PC-3 (cell line): ENCODE measurements at regions not wholly inside any gene's neighbourhood (a gene's known extent, or its start where the extent isn't known, plus 50 kb on each side); places are given as distances from the start of the nearest gene placed in this dataset.

Source experiments
- ATAC-seq: fragments of 200-7000 bp; cut with Tn5 transposase; 2 replicates; pipeline ENCODE4 v1.9.1; 2020; ENCODE audit warnings: mild to moderate bottlenecking, moderate library complexity
- BruUV-seq: library from RNA; stranded (reverse); fragments of 400-500 nt; replicated peaks from 2 replicates; lab custom pipeline; 2021; lab: Mats Ljungman, UMichigan
- CTCF ChIA-PET: fragments of 300-600 bp; sonication (Branson Sonifier 250); formaldehyde crosslinking; loops from one replicate; lab custom pipeline; 2022; ENCODE audit warnings: antibody characterized with exemption; lab: Charles Lee
- POLR2A ChIA-PET: fragments of 300-600 bp; sonication (Branson Sonifier 250); formaldehyde crosslinking; loops from one replicate; lab custom pipeline; 2022; ENCODE audit warnings: antibody characterized with exemption; ENCODE audit not compliant: unreplicated experiment; lab: Charles Lee
- DNase-seq: peaks from one replicate; pipeline ENCODE4 v3.0.0-alpha.2; 2015
- H2AFZ ChIP-seq: fragments of 300-600 bp; sonication (generic); 2 replicates; pipeline ENCODE4 v1.6.0; 2016; ENCODE audit warnings: antibody characterized with exemption, low read length
- H3F3A ChIP-seq: fragments of 300-600 bp; sonication (generic); one replicate; pipeline ENCODE4 v1.6.0; 2017; ENCODE audit warnings: antibody characterized with exemption, low read length, control low read depth, mild to moderate bottlenecking; ENCODE audit not compliant: unreplicated experiment
- H3K27ac ChIP-seq: fragments of 300-600 bp; sonication (generic); 2 replicates; pipeline ENCODE4 v1.5.1; 2016; ENCODE audit warnings: mild to moderate bottlenecking, low read length
- H3K27me3 ChIP-seq: fragments of 300-600 bp; sonication (generic); 2 replicates; pipeline ENCODE4 v1.6.1; 2016; ENCODE audit warnings: low read length, mixed read lengths
- H3K36me3 ChIP-seq: fragments of 300-600 bp; sonication (generic); 2 replicates; pipeline ENCODE4 v1.6.1; 2016; ENCODE audit warnings: low read depth, mixed run types, low read length, mixed read lengths
- H3K4me1 ChIP-seq: fragments of 300-600 bp; sonication (generic); 2 replicates; pipeline ENCODE4 v1.5.1; 2016; ENCODE audit warnings: low read length; ENCODE audit not compliant: insufficient read depth
- H3K4me2 ChIP-seq: fragments of 300-600 bp; sonication (generic); 2 replicates; pipeline ENCODE4 v1.6.0; 2016; ENCODE audit warnings: low read length
- H3K4me3 ChIP-seq: fragments of 300-600 bp; sonication (generic); 2 replicates; pipeline ENCODE4 v1.5.1; 2016; ENCODE audit warnings: mild to moderate bottlenecking, low read length, mixed read lengths
- H3K79me2 ChIP-seq: fragments of 300-600 bp; sonication (generic); 2 replicates; pipeline ENCODE4 v1.6.1; 2017; ENCODE audit warnings: low read length, mixed read lengths
- H3K9ac ChIP-seq: fragments of 300-600 bp; sonication (generic); 2 replicates; pipeline ENCODE4 v1.6.0; 2016; ENCODE audit warnings: mild to moderate bottlenecking, low read length
- H3K9me2 ChIP-seq: fragments of 300-600 bp; sonication (generic); replicated peaks from 2 replicates; pipeline ENCODE4 v1.6.1; 2016; ENCODE audit warnings: mixed run types, low read length, mixed read lengths
- H3K9me3 ChIP-seq: fragments of 300-600 bp; sonication (generic); 2 replicates; pipeline ENCODE4 v1.6.1; 2016; ENCODE audit warnings: low read length, mixed read lengths
- H4K20me1 ChIP-seq: fragments of 300-600 bp; sonication (generic); 2 replicates; pipeline ENCODE4 v1.6.1; 2016; ENCODE audit warnings: low read length, mixed read lengths
- EZH2 ChIP-seq: fragments of 300-600 bp; sonication (generic); IDR thresholded peaks from one replicate; pipeline ENCODE4 v1.6.1; 2017; ENCODE audit warnings: antibody characterized with exemption, mild to moderate bottlenecking, low read length; ENCODE audit not compliant: unreplicated experiment
- EZH2phosphoT487 ChIP-seq: fragments of 300-600 bp; sonication (generic); IDR thresholded peaks from 2 replicates; pipeline ENCODE4 v1.6.1; 2018; ENCODE audit warnings: mild to moderate bottlenecking, antibody characterized with exemption, low read length, borderline replicate concordance
- intact Hi-C: fragments of 100-400 bp; cut with micrococcal nuclease; formaldehyde crosslinking; loops from 2 replicates; pipeline ENCODE4 v1.9.0; 2023
- TF ChIP-seq, protein P1 (sequence below): fragments of 300-600 bp; sonication (generic); conservative IDR thresholded peaks from 2 replicates; pipeline ENCODE4 v1.5.1; 2017; ENCODE audit warnings: antibody characterized with exemption, low read depth, mild to moderate bottlenecking, low read length

GRCh38 chr12:67382241-67382871 is 113.2 kb downstream of the CAND1 start:
- H3K36me3 ChIP-seq = no peaks in the 10 kb centered on the region
- no peak for ATAC-seq
- no peaks in the 10 kb centered on the region for H3K9me3 ChIP-seq
- no peaks in the 10 kb centered on the region for H4K20me1 ChIP-seq
- ChIA-PET POLR2A (no interaction called here), CTCF (no interaction called here)
- H3F3A ChIP-seq = no peaks in the 10 kb centered on the region
- no peaks in the 10 kb centered on the region for H3K79me2 ChIP-seq
- no peak overlapping the region for H3K4me3 ChIP-seq
- no peak overlapping the region for H2AFZ ChIP-seq
- TF ChIP-seq, protein P1, sequence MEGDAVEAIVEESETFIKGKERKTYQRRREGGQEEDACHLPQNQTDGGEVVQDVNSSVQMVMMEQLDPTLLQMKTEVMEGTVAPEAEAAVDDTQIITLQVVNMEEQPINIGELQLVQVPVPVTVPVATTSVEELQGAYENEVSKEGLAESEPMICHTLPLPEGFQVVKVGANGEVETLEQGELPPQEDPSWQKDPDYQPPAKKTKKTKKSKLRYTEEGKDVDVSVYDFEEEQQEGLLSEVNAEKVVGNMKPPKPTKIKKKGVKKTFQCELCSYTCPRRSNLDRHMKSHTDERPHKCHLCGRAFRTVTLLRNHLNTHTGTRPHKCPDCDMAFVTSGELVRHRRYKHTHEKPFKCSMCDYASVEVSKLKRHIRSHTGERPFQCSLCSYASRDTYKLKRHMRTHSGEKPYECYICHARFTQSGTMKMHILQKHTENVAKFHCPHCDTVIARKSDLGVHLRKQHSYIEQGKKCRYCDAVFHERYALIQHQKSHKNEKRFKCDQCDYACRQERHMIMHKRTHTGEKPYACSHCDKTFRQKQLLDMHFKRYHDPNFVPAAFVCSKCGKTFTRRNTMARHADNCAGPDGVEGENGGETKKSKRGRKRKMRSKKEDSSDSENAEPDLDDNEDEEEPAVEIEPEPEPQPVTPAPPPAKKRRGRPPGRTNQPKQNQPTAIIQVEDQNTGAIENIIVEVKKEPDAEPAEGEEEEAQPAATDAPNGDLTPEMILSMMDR = no peak
- TF ChIP-seq EZH2phosphoT487 = no peak
- TF ChIP-seq EZH2 = no peak
- no peaks in the 10 kb centered on the region for H3K9me2 ChIP-seq
- no peaks in the 10 kb centered on the region for H3K27me3 ChIP-seq
- no peak for DNase-seq
- BruUV-seq = no TSS peak
- no peak overlapping the region for H3K27ac ChIP-seq
- no peak overlapping the region for H3K9ac ChIP-seq
- no peak overlapping the region for H3K4me2 ChIP-seq
- intact Hi-C loops = no loop called here
- peaks cover under 1% of the 10 kb centered on the region; the same call in 1 of the 2 replicates for H3K4me1 ChIP-seq

DNA sequence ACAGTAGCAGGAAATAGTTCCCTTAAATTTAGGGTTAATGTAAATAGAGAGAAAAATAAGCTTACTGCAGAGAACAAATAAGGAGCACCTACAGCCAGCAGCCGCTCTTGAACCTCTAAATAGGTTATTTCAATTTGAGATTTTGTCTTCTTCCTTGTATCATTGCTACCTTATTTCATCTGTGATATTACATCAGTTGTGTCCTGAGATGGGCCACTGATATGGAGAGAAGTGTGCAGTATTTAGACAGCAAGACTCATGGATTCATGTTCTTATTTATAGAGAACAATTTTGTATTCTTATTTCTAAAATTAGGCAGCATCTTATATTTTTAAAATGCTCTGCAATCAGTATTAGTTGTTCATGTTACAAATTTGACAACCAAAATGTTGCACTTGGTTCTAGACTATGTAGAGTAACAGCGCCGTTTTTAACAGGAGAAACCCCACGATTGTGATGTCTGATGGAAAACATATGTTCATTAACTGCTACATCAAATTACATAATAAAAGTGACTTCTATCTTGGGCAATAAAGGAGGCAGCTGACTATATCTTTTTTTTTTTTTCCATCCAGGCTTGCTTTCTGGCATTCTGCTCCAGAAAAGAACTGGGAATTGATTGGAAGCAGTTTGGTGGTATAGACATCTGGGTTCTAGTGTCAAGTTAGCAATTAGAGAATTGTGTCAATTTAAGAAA is 117.9 kb downstream of the CAND1 start:
- TF ChIP-seq EZH2 = no peak
- TF ChIP-seq EZH2phosphoT487 = no peak
- TF ChIP-seq, protein P1 = no peak
- DNase-seq (no peak), ATAC-seq (no peak)
- Histone ChIP-seq H3K79me2 (no peaks in the 10 kb centered on the region), H4K20me1 (no peaks in the 10 kb centered on the region), H3K9me2 (no peaks in the 10 kb centered on the region), H3K4me2 (no peak overlapping the region), H3K9me3 (no peaks in the 10 kb centered on the region), H3K9ac (no peak overlapping the region), H3K27me3 (no peaks in the 10 kb centered on the region), H2AFZ (no peak overlapping the region), H3F3A (no peaks in the 10 kb centered on the region), H3K4me3 (no peak overlapping the region), H3K36me3 (no peaks in the 10 kb centered on the region), H3K4me1 (no peaks in the 10 kb centered on the region), H3K27ac (no peak overlapping the region)
- POLR2A ChIA-PET = no interaction called here
- CTCF ChIA-PET = no interaction called here
- no TSS peak for BruUV-seq
- intact Hi-C loops = no loop called here
